BJ (cell line): ENCODE measurements at regions not wholly inside any gene's neighbourhood (a gene's known extent, or its start where the extent isn't known, plus 50 kb on each side); places are given as distances from the start of the nearest gene placed in this dataset.

Experiments
- CTCF ChIA-PET: fragments of 350-600 bp; formaldehyde crosslinking; extraction: SDS; loops from one replicate; lab custom pipeline; 2021; ENCODE audit warnings: antibody characterized with exemption, inconsistent platforms; lab: Yijun Ruan, JAX
- POLR2A ChIA-PET: fragments of 300-600 bp; sonication (Branson Sonifier 250); formaldehyde crosslinking; extraction: SDS; loops from one replicate; lab custom pipeline; 2021; ENCODE audit warnings: antibody characterized with exemption; lab: Charles Lee
- DNase-seq: peaks from one replicate; pipeline ENCODE4 v3.0.0-alpha.2; 2011; ENCODE audit warnings: low read depth
- H3K27me3 ChIP-seq: 2 replicates; pipeline ENCODE4 v1.6.0; 2011; ENCODE audit warnings: low read length; ENCODE audit not compliant: control insufficient read depth, insufficient read depth
- H3K36me3 ChIP-seq: 2 replicates; pipeline ENCODE4 v1.5.1; 2011; ENCODE audit warnings: low read length; ENCODE audit not compliant: control insufficient read depth, insufficient read depth
- H3K4me3 ChIP-seq: 2 replicates; pipeline ENCODE4 v1.5.1; 2011; ENCODE audit warnings: low read depth, mild to moderate bottlenecking, control low read depth, low read length
- CTCF ChIP-seq: IDR thresholded peaks from 2 replicates; pipeline ENCODE4 v1.5.1; 2011; ENCODE audit warnings: low read depth, mild to moderate bottlenecking, control low read depth, inconsistent platforms, low read length, moderate library complexity; ENCODE audit not compliant: insufficient read depth

GRCh38 chr13:86383151-86383550 is 583.9 kb upstream of the SLITRK6 start:
- Histone ChIP-seq H3K4me3 (no peak overlapping the region), H3K27me3 (no peaks in the 10 kb centered on the region), H3K36me3 (no peaks in the 10 kb centered on the region)
- no peak for DNase-seq
- ChIA-PET CTCF (no interaction called here), POLR2A (no interaction called here)
- TF ChIP-seq CTCF: no peak

GRCh38 chr13:86383561-86383960 is 584.3 kb upstream of the SLITRK6 start:
- CTCF ChIA-PET: no interaction called here
- H3K36me3 ChIP-seq: no peaks in the 10 kb centered on the region
- H3K27me3 ChIP-seq: no peaks in the 10 kb centered on the region
- no peak for DNase-seq
- no peak for TF ChIP-seq CTCF
- H3K4me3 ChIP-seq: no peak overlapping the region
- POLR2A ChIA-PET: no interaction called here

GRCh38 chr13:86397635-86398034 is 598.4 kb upstream of the SLITRK6 start:
- TF ChIP-seq CTCF: no peak
- Histone ChIP-seq H3K4me3 (no peak overlapping the region), H3K27me3 (no peaks in the 10 kb centered on the region), H3K36me3 (no peaks in the 10 kb centered on the region)
- ChIA-PET POLR2A (no interaction called here), CTCF (no interaction called here)
- DNase-seq: no peak

- CTCF ChIA-PET: no interaction called here
- no peaks in the 10 kb centered on the region for H3K27me3 ChIP-seq
- TF ChIP-seq CTCF: no peak
- H3K36me3 ChIP-seq: no peaks in the 10 kb centered on the region
- POLR2A ChIA-PET: no interaction called here
- no peak for DNase-seq
- H3K4me3 ChIP-seq: no peak overlapping the region
Measured at GRCh38 chr13:86399572-86399971, 600.4 kb upstream of the SLITRK6 start.

- H3K4me3 ChIP-seq: no peak overlapping the region
- no peaks in the 10 kb centered on the region for H3K27me3 ChIP-seq
- ChIA-PET CTCF (no interaction called here), POLR2A (no interaction called here)
- H3K36me3 ChIP-seq: no peaks in the 10 kb centered on the region
- no peak for TF ChIP-seq CTCF
- DNase-seq: no peak
Measured at GRCh38 chr13:86402500-86402899, 603.3 kb upstream of the SLITRK6 start.
